B cell (primary cell): ENCODE measurements at regions not wholly inside any gene's neighbourhood (a gene's known extent, or its start where the extent isn't known, plus 50 kb on each side); places are given as distances from the start of the nearest gene placed in this dataset.

Experiments used
- CTCF ChIP-seq: fragments of 200-600 bp; IDR thresholded peaks from one replicate; pipeline ENCODE4 v1.8.0; 2022; ENCODE audit warnings: antibody characterized with exemption, mild to moderate bottlenecking
- EZH2 ChIP-seq: IDR thresholded peaks from 2 replicates; pipeline ENCODE4 v1.6.1; 2012; ENCODE audit warnings: borderline replicate concordance, low read depth, mild to moderate bottlenecking, moderate library complexity, low read length; ENCODE audit not compliant: insufficient read depth, poor library complexity, severe bottlenecking

GRCh38 chr1:218836264-218836663, 337.4 kb upstream of the LYPLAL1 start:
- TF ChIP-seq CTCF (no peak), EZH2 (no peak)
